Mucosa of descending colon (tissue), 3 donors: ENCODE measurements at regions not wholly inside any gene's neighbourhood (a gene's known extent, or its start where the extent isn't known, plus 50 kb on each side); places are given as distances from the start of the nearest gene placed in this dataset.

ENCODE experiments used
- ATAC-seq: fragments of 200-7000 bp; cut with Tn5 transposase; one replicate; pipeline ENCODE4 v1.9.1; 2020; ENCODE audit warnings: mild to moderate bottlenecking, moderate library complexity
- DNase-seq, 3 donors: peaks; one replicate each; pipeline ENCODE4 v3.0.0-alpha.2; 2020
- H3K36me3 ChIP-seq: fragments of 200-600 bp; one replicate; pipeline ENCODE4 v1.8.0; 2021; ENCODE audit warnings: low read depth, mild to moderate bottlenecking
- H3K4me1 ChIP-seq: fragments of 200-600 bp; one replicate; pipeline ENCODE4 v1.8.0; 2021; ENCODE audit warnings: low read depth, mild to moderate bottlenecking
- H3K4me3 ChIP-seq: fragments of 200-600 bp; one replicate; pipeline ENCODE4 v1.8.0; 2021; ENCODE audit warnings: mild to moderate bottlenecking
- H3K9me3 ChIP-seq: fragments of 200-600 bp; one replicate; pipeline ENCODE4 v1.8.0; 2021; ENCODE audit warnings: mild to moderate bottlenecking
- CTCF ChIP-seq: fragments of 200-600 bp; IDR thresholded peaks from one replicate; pipeline ENCODE4 v1.8.0; 2022; ENCODE audit warnings: antibody characterized with exemption, mild to moderate bottlenecking
- intact Hi-C, 2 donors: fragments of 100-400 bp; cut with DNase I in 1 of 2; cut with micrococcal nuclease in 1 of 2; formaldehyde crosslinking; loops; one replicate each; pipeline versions ENCODE4 v1.11.0 to v1.11.1; 2022; cut with DNase I, micrococcal nuclease
- donor health status: DM: no; HTN: no; CAD: no; lungs with moderate emphysema.
- donor health status: DM: no; HTN: no; CAD: no.
- donor health status: DM: no; HTN: yes; CAD: no.

GRCh38 chr3:178072391-178073305 is 463.6 kb upstream of the KCNMB2 start:
- DNase-seq (no peak), ATAC-seq (no peak)
- intact Hi-C loops = no loop called here
- no peak overlapping the region for H3K4me3 ChIP-seq
- H3K4me1 ChIP-seq = no peaks in the 10 kb centered on the region
- no peak for TF ChIP-seq CTCF
- H3K36me3 ChIP-seq = no peaks in the 10 kb centered on the region
- no peaks in the 10 kb centered on the region for H3K9me3 ChIP-seq

GRCh38 chr3:178073366-178073765 is 462.9 kb upstream of the KCNMB2 start:
- no peak for TF ChIP-seq CTCF
- Histone ChIP-seq H3K36me3 (no peaks in the 10 kb centered on the region), H3K4me1 (no peaks in the 10 kb centered on the region), H3K9me3 (no peaks in the 10 kb centered on the region), H3K4me3 (no peak overlapping the region)
- intact Hi-C loops = no loop called here
- no peak for DNase-seq
- no peak for ATAC-seq

GRCh38 chr3:178075344-178075743 is 460.9 kb upstream of the KCNMB2 start:
- no peaks in the 10 kb centered on the region for H3K4me1 ChIP-seq
- H3K9me3 ChIP-seq = no peaks in the 10 kb centered on the region
- H3K4me3 ChIP-seq = no peak overlapping the region
- ATAC-seq (no peak), DNase-seq (no peak)
- TF ChIP-seq CTCF = no peak
- intact Hi-C loops = no loop called here
- no peaks in the 10 kb centered on the region for H3K36me3 ChIP-seq

- DNase-seq = no peak
- no peak for TF ChIP-seq CTCF
- Histone ChIP-seq H3K9me3 (no peaks in the 10 kb centered on the region), H3K4me3 (no peak overlapping the region), H3K36me3 (no peaks in the 10 kb centered on the region), H3K4me1 (no peaks in the 10 kb centered on the region)
- no peak for ATAC-seq
- intact Hi-C loops = no loop called here
These were observed 457.3 kb upstream of the KCNMB2 start for GRCh38 chr3:178078953-178079352.

GRCh38 chr3:178079966-178080365 is 456.3 kb upstream of the KCNMB2 start:
- Histone ChIP-seq H3K9me3 (no peaks in the 10 kb centered on the region), H3K36me3 (no peaks in the 10 kb centered on the region), H3K4me3 (no peak overlapping the region), H3K4me1 (peaks cover 5% of the 10 kb centered on the region)
- ATAC-seq (no peak), DNase-seq (no peak)
- intact Hi-C loops = no loop called here
- TF ChIP-seq CTCF = no peak
